GM18951 (cell line): ENCODE measurements at regions not wholly inside any gene's neighbourhood (a gene's known extent, or its start where the extent isn't known, plus 50 kb on each side); places are given as distances from the start of the nearest gene placed in this dataset.

Source experiments
- POLR2A ChIP-seq: IDR thresholded peaks from 4 replicates; pipeline ENCODE4 v1.6.1; 2011; ENCODE audit warnings: mild to moderate bottlenecking; ENCODE audit not compliant: insufficient read length, insufficient read depth; ENCODE audit errors: extremely low read depth
- in situ Hi-C: fragments of 300-500 bp; cut with MboI; formaldehyde crosslinking; loops from one replicate; pipeline ENCODE4 v1.12.0; 2022; ENCODE audit warnings: low sequenced_read_pairs, mixed read lengths, inconsistent platforms; ENCODE audit not compliant: unreplicated experiment

DNA sequence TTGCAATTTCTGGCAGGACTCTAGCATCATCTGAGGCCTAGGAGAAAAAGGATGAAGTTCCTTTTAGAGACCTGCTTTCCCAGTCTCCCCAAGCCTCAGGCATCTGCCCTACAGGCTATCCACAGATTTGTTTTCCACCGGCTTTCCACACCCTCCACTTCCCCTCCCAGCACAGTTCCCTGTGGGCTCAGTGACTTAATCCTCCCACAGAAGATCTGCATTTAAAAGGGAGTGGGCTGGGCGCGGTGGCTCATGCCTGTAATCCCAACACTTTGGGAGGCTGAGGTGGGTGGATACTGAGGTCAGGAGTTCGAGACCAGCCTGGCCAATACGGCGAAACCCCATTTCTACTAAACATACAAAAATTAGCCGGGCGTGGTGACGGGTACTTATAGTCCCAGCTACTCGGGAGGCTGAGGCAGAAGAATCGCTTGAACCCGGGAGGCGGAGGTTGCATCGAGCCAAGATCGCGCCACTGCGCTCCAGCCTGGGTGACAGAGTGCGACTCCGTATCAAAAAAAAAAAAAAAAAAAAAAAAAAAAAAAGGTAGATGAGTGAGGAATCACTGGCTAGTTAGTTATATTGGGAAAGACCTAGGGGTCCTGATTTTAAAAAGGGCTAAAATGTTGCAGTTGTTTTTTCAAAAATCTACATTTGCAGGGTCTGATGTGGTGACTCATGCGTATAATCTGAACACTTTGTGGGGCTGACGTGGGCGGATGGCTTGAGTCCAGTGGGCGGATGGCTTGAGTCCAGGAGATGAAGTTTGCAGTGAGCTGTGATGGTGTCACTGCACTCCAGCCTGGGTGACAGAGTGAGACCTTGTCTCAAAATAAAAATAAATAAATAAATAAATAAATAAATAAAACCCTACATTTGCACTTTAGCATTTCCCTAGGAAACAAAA lies 119.5 kb downstream of the BAMBI start:
- in situ Hi-C loops = no loop called here

GRCh38 chr10:28797904-28798371 lies 120.6 kb downstream of the BAMBI start:
- in situ Hi-C loops = no loop called here
- TF ChIP-seq POLR2A = no peak

More for the DNA sequence above, 119.5 kb downstream of the BAMBI start:
- no peak for TF ChIP-seq POLR2A

DNA sequence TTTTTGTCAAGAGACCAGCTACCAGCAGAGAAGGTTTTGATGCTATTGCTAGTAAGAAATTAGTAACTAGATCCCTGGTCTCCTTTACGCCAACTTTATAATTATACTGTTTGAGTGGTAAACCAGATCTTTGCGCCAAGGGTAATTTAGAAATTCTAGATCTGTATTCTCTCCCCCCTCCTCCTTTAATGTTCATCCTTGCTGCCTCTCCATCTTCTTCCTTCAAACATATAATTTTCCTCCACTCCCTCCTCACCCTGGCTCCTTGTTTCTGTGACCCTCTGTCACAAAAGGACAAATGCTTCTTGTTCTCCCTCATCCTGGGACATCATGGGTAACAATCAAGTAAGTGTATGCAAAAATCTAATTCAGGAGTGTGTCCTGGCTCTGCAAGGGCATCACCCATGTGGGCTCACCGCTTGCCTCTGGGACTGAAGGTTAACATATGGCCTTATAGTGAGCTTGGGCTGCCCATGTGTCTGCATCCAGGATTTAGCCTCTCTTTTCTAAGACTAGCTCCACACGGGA lies 121.2 kb downstream of the BAMBI start:
- TF ChIP-seq POLR2A = no peak
- in situ Hi-C loops = no loop called here

- in situ Hi-C loops = no loop called here
Measured at GRCh38 chr10:28798964-28799363, 121.6 kb downstream of the BAMBI start.

GRCh38 chr10:28800144-28800543 lies 122.8 kb downstream of the BAMBI start:
- TF ChIP-seq POLR2A = no peak
- in situ Hi-C loops = no loop called here

More at GRCh38 chr10:28798964-28799363, 121.6 kb downstream of the BAMBI start:
- TF ChIP-seq POLR2A = no peak

GRCh38 chr10:28801247-28801646 lies 123.9 kb downstream of the BAMBI start:
- TF ChIP-seq POLR2A = no peak
- in situ Hi-C loops = no loop called here

DNA sequence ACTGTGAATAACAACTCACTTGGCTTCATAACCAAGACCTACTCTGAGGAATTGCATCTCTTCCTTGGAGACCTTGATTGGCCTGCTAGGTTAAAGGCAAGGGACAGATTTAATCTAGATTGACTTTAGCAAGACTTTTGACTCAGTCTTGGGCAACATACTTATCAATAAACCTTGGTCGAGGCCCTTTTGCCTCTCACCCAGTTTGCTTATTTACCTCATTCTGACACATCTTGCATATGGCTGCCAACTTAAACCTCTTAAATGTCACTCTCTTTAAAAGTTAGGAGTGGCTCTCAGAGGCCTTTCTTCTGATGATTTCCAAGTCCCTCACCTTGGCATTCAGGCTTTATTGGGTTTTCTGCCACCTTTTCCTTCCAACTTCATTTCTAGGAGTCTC lies 124.5 kb downstream of the BAMBI start:
- no peak for TF ChIP-seq POLR2A
- in situ Hi-C loops = no loop called here

GRCh38 chr10:28805390-28805789 lies 128.1 kb downstream of the BAMBI start:
- TF ChIP-seq POLR2A = no peak

GRCh38 chr10:28806488-28806941 lies 129.2 kb downstream of the BAMBI start:
- in situ Hi-C loops = no loop called here
- TF ChIP-seq POLR2A = no peak

More at GRCh38 chr10:28805390-28805789, 128.1 kb downstream of the BAMBI start:
- in situ Hi-C loops = no loop called here

GRCh38 chr10:28806951-28807759 lies 129.8 kb downstream of the BAMBI start:
- in situ Hi-C loops = no loop called here
- no peak for TF ChIP-seq POLR2A

DNA sequence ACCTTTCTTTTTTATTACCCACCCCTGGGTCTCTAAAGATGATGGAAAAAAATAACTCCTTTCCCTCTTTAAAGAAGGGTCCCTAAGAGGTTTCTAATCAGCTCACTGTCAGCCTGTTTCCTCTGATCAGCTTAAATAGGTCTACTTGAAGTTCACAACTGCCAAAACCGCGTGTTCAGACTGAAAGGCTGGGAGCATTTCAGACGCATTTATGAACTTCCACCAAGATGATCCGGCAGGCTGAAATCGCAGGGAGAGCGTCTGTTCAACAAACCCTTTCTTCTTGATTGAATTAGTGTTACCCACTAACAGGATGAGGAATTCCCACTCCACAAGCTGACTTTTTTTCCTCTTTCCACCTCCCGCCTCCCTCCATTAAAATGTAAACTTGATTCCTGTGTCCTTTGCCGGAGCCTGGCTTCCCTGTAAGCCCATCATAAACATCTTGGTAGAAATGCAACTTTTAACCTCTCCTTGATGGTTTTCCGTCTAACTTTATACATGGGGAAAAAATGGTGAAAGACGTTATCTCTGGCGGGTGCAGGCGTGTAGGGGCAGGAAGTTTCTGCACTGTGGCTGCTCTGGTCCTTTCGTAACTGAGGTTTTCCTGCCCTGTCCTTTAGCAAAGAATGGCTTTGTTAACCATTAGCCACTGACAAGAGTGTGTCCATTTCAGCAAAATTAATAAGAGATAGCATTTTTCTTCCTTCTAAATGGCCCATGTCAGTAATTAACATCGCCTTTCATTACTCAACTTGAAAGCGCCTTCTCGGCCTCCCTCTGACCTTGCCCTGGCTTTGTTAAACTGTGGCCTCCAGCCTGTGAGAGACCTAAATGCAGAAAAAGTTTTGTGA lies 130.7 kb downstream of the BAMBI start:
- no peak for TF ChIP-seq POLR2A
- in situ Hi-C loops = no loop called here

GRCh38 chr10:28808693-28809092 lies 131.4 kb downstream of the BAMBI start:
- in situ Hi-C loops = no loop called here
- no peak for TF ChIP-seq POLR2A
